Tongue (tissue), 1 donor: ENCODE measurements at regions not wholly inside any gene's neighbourhood (a gene's known extent, or its start where the extent isn't known, plus 50 kb on each side); places are given as distances from the start of the nearest gene placed in this dataset.

ENCODE experiments used
- DNase-seq: peaks from one replicate; pipeline ENCODE4 v3.0.0-alpha.2; 2015

GRCh38 chr5:98570010-98570409 is 203.5 kb upstream of the RGMB start:
- DNase-seq, result no peak

DNA sequence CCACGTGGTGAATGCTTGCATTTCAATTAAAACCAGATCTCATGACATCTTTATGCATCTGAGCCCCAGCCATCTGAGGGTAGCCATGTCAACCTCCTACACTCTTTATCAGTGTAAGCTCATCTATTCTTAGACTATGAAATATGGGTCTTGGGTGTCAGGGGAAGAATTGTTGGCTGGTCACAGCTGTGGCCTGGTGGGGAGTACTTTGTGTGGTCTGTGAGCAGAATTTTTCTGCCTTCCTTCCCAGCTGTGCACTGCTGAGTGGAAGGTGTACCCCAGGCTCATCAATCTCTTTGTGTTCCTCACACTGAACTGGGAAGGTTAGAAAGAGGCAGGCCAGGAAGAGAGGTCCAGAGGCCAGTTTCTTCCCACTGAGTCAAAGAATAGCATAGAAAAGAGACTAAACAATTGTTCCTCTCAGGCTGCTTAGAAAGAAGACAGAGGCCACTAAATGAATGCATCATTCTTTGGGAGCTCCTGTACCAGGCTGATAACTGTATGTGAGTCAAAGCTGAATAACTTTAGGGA is 202.7 kb upstream of the RGMB start:
- peak; percentile 32 for DNase-seq

- DNase-seq, result no peak
Observed at GRCh38 chr5:98573834-98574320, 199.6 kb upstream of the RGMB start.

- DNase-seq, result no peak
Observed at GRCh38 chr5:98576275-98576674, 197.2 kb upstream of the RGMB start.

DNA sequence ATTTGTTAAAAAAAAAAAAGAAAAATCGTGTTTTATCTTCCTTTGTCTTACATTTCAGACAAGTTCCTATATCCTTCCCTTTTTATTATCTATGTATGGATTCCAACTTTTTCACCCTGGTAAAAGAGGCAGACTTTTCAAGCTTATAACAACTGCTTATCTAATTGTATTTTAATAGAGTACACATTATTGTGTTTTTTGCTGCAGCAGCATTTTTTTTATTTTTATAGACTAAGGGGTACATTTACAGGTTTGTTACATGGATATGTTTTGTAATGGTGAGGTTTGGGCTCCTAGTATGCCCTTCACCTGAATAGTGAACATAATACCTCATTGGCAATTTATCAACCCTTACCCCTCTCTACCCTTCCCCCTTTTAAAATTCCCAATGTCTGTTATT is 195.0 kb upstream of the RGMB start:
- no peak for DNase-seq

DNA sequence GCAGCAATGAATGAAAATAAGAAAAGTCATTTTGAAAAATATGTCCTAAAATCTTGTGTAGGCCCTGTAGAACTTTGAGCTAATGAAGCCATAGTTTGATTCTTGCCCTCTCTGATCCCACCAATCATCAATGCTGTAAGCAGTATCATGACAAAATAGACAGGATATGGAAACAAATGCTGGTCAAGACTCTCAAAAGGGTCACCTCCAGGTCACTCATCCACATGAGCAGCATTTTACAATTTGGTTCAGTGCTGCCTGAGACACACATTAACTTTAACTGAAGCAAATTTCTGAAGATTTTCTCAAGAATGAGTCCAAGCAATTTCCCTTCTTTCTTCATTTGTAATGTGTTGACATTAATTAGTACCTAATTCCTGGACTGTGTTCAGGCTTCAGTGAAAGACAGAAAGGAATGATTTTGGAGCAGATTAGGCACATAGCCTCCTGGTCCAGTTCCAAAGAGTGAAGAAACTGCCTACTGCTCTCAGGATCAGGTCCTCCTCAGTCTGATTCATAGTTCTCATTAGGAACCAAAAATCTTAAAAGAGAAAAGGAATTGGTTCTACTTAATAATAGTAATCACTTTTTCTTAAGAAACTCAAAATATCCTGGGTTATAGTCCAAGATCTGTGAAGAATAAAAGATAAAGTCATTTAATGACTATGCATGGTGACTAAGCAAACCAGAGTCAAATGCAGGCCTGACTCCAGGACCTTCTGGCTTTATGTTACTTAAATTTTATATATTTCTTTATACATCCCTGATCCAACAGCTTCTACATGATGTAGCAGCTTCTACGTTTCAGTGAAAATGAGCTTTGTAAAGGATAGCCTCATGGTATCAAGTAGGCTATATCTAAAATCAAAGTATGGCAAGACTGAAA is 192.1 kb upstream of the RGMB start:
- DNase-seq, result no peak

DNA sequence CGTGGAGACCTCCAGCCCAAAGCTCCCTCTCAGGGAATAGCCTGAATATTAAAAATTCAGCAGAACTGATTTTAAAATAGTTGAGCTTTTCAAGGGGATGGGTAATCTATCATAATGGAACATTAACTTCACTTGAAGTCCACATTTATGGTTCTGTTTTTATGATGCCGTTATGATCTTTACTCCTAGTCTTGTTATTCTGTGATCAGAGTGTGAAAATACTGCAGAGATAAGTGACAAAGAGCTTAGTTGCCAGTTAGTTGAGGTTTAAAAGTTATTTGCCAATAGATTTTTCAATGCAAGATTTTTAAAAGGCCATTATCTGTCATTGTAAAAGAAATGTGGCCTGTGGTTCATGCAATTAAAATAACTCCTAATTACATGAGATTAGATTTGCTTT is 189.9 kb upstream of the RGMB start:
- no peak for DNase-seq

GRCh38 chr5:98585661-98586310 is 187.7 kb upstream of the RGMB start:
- DNase-seq, result no peak

DNA sequence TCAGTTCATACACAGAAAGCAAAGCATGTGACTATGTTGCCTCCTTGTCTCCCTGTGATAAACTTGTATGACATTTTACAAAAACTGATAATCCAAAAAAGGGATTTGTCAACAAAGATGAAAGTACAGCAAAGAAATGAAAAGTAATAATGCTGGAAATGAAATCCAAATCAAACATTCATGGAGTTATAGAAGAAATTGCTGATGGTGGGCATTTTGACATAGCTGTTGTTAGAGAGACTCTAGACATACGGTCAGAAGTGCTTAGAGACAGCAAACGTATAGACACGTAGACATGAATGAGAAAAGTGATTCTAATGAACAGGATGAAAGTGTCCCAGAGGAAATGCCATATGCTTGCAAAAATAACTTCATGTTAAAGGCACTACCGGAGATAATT is 186.9 kb upstream of the RGMB start:
- no peak for DNase-seq

GRCh38 chr5:98587166-98587565 is 186.3 kb upstream of the RGMB start:
- DNase-seq, result no peak

- DNase-seq, result peak; percentile 42
Observed at GRCh38 chr5:98588215-98588614, 185.2 kb upstream of the RGMB start.

GRCh38 chr5:98593418-98593817 is 180.0 kb upstream of the RGMB start:
- DNase-seq, result no peak

DNA sequence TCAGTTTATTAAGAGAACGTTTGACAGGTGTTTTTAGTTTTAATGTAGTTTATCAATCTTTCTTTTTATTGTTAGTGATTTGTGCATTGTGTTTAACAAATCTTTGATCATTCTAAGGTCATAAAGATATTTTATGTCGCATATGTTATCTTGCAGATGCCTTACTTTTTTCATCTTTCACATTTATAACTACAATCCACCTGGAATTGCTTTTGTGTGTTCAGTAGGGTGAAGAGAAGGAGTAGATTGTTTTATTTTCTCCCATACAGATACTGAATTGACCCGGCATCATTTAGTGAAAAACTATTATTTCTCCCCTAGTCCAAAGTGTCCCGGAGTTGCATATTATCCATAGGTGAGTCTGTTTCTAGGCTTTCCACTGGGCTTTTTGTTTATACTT is 179.4 kb upstream of the RGMB start:
- no peak for DNase-seq

DNA sequence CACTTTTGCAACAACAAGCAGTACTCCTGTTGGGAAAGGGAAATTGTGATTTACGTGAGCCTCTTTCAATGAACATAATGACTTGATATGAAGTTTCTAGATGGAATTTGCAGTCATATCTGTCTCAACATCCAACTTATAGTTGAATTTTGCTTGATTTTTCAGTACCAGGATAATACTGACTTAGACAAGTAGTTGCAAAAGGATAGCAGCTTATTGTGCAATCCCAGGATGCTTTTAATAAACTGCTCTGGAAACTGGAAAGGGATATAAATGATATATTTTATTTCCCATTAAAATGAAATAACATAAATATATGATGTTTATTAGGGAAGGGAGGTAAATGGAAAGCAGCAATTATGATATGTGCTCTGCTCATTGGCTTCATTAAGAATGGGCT is 174.4 kb upstream of the RGMB start:
- DNase-seq, result no peak

GRCh38 chr5:98602534-98603112 is 170.8 kb upstream of the RGMB start:
- DNase-seq, result no peak

GRCh38 chr5:98603456-98603855 is 170.0 kb upstream of the RGMB start:
- DNase-seq, result no peak

GRCh38 chr5:98604301-98604700 is 169.2 kb upstream of the RGMB start:
- no peak for DNase-seq

- DNase-seq, result no peak
Observed at GRCh38 chr5:98604721-98605425, 168.6 kb upstream of the RGMB start.

GRCh38 chr5:98605426-98605825 is 168.0 kb upstream of the RGMB start:
- no peak for DNase-seq

DNA sequence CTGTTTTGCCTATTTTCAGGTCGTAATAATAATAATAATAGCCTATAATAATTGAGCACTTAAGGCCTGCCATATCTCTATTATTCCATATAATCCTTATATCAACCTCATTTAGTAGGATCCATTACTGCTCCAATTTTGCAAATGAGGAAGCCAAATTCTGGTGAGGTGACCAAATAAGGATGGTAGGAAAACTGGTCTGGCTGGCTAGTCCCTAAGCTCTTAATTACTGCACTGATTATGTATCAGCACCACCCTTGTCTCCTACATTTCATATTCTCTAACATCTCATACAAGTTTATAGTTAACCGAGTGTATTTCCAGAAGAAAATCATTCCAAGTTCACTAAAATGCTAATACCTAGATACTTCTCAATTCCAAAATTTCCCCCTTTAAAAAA is 166.5 kb upstream of the RGMB start:
- no peak for DNase-seq

GRCh38 chr5:98608052-98608451 is 165.4 kb upstream of the RGMB start:
- no peak for DNase-seq

DNA sequence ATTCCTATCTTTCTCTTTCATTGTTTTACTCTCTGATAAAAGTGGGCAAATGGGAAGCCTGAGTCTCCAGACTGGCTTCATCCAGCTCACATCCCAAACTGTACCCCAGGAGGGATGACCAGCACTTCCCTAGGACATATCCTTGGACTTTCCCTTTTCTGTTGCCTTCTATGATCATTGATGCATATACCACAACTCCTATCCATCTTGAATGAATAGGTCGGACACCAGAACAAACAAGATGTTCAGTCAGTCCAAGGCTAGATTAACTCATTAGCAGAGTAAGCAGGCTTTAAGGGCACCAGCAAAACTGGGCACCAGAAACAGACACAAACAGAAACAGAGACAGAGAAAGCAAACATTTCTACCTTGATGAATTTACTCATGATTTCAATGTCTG is 159.1 kb upstream of the RGMB start:
- no peak for DNase-seq

GRCh38 chr5:98621821-98622220 is 151.6 kb upstream of the RGMB start:
- DNase-seq, result no peak
